ENCODE measurements at regions not wholly inside any gene's neighbourhood (a gene's known extent, or its start where the extent isn't known, plus 50 kb on each side); places are given as distances from the start of the nearest gene placed in this dataset.

GRCh38 chr6:63371104-63371715 is 51.4 kb upstream of the LGSN start:
- DNase-seq, result no peak

- DNase-seq, result no peak
Observed at GRCh38 chr6:63372951-63373533, 53.3 kb upstream of the LGSN start.

- no peak for DNase-seq
Observed at GRCh38 chr6:63389191-63389844, 69.5 kb upstream of the LGSN start.

GRCh38 chr6:63391203-63391970 is 71.6 kb upstream of the LGSN start:
- DNase-seq, result no peak

- DNase-seq, result no peak
Observed at GRCh38 chr6:63392092-63392724, 72.4 kb upstream of the LGSN start.

- no peak for DNase-seq
Observed at GRCh38 chr6:63394656-63395308, 75.0 kb upstream of the LGSN start.

GRCh38 chr6:63395381-63395780 is 75.6 kb upstream of the LGSN start:
- no peak for DNase-seq

GRCh38 chr6:63403725-63404124 is 83.9 kb upstream of the LGSN start:
- no peak for DNase-seq

- DNase-seq, result no peak
Observed at GRCh38 chr6:63410435-63411426, 90.9 kb upstream of the LGSN start.

- DNase-seq, result no peak
Observed at GRCh38 chr6:63415286-63415685, 95.5 kb upstream of the LGSN start.

GRCh38 chr6:63418741-63419140 is 99.0 kb upstream of the LGSN start:
- no peak for DNase-seq

GRCh38 chr6:63424636-63425035 is 104.9 kb upstream of the LGSN start:
- DNase-seq, result no peak

- no peak for DNase-seq
Observed at GRCh38 chr6:63425493-63425892, 105.7 kb upstream of the LGSN start.

GRCh38 chr6:63426844-63427243 is 107.1 kb upstream of the LGSN start:
- DNase-seq, result no peak

- DNase-seq, result no peak
Observed at GRCh38 chr6:63427951-63428350, 108.2 kb upstream of the LGSN start.

GRCh38 chr6:63430985-63431519 is 111.3 kb upstream of the LGSN start:
- no peak for DNase-seq

- DNase-seq, result no peak
Observed at GRCh38 chr6:63434943-63435342, 115.2 kb upstream of the LGSN start.

GRCh38 chr6:63436356-63436755 is 116.6 kb upstream of the LGSN start:
- no peak for DNase-seq

GRCh38 chr6:63437058-63437457 is 117.3 kb upstream of the LGSN start:
- no peak for DNase-seq

GRCh38 chr6:63440057-63440456 is 120.3 kb upstream of the LGSN start:
- DNase-seq, result no peak

- no peak for DNase-seq
Observed at GRCh38 chr6:63440594-63440993, 120.8 kb upstream of the LGSN start.
